Activated naive CD4-positive, alpha-beta T cell treated with anti-CD3 and anti-CD28 coated beads, Interleukin-2, amount 10 ng/mL, durations not matched to agents 7 days and 5 days (primary cell): ENCODE measurements at regions not wholly inside any gene's neighbourhood (a gene's known extent, or its start where the extent isn't known, plus 50 kb on each side); places are given as distances from the start of the nearest gene placed in this dataset.

Experiments used
- CTCF ChIA-PET: fragments of 350-600 bp; sonication (Branson Sonifier 250); formaldehyde crosslinking; loops from one replicate; lab custom pipeline; 2021; ENCODE audit warnings: antibody characterized with exemption; lab: Charles Lee
- DNase-seq: peaks from one replicate; pipeline ENCODE4 v3.0.0-alpha.2; 2020
- H3K27ac Mint-ChIP-seq: one replicate; pipeline ENCODE4 v1.8.0; 2021; ENCODE audit warnings: mild to moderate bottlenecking, moderate library complexity, mixed read lengths
- H3K27me3 Mint-ChIP-seq: one replicate; pipeline ENCODE4 v1.8.0; 2021; ENCODE audit warnings: mild to moderate bottlenecking, mixed read lengths
- H3K36me3 Mint-ChIP-seq: one replicate; pipeline ENCODE4 v1.8.0; 2021; ENCODE audit warnings: mixed read lengths
- H3K4me1 Mint-ChIP-seq: one replicate; pipeline ENCODE4 v1.8.0; 2021; ENCODE audit warnings: mixed read lengths
- H3K4me3 Mint-ChIP-seq: one replicate; pipeline ENCODE4 v1.8.0; 2021; ENCODE audit warnings: mild to moderate bottlenecking, moderate library complexity, mixed read lengths
- H3K9me3 Mint-ChIP-seq: one replicate; pipeline ENCODE4 v1.8.0; 2021; ENCODE audit warnings: mixed read lengths

DNA sequence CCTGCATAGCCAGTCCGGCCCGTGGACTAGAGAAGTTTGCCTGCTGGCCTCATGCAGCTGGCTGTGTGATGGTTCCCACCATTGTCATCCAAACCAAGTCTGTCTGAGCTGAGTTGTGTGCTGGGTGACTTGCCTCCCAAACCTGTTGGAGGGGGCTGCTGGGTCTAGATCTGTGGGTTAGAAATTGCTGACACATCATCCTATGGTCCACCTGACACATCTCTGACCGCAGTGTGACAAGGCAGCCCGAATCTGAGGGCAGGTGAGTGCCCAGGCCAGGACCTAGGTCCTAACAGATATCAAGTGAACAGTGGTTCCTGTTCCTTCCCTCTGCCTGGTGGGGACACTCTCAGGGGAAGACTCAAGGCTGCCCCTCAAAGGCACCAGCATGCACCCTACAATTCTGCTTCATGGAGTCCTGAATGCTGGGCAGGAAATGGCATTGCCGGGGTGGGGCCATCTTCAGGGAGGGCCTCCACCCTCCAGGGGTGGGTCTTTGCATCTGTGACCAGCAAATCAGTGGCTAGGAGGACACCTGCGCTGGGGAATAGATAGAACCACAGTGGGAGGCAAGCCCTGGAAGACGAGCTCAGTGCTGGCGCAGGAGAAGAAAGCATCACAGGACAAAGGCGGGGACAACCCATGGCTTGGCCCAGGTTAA, 117.9 kb upstream of the ID2 start:
- H3K36me3 Mint-ChIP-seq = no peaks in the 10 kb centered on the region
- no peak overlapping the region for H3K4me3 Mint-ChIP-seq
- H3K27me3 Mint-ChIP-seq = peaks cover 33% of the 10 kb centered on the region
- CTCF ChIA-PET = no interaction called here
- H3K4me1 Mint-ChIP-seq = peaks cover 16% of the 10 kb centered on the region
- peaks cover 22% of the 10 kb centered on the region for H3K9me3 Mint-ChIP-seq
- no peak overlapping the region for H3K27ac Mint-ChIP-seq
- peak; percentile 17 for DNase-seq

DNA sequence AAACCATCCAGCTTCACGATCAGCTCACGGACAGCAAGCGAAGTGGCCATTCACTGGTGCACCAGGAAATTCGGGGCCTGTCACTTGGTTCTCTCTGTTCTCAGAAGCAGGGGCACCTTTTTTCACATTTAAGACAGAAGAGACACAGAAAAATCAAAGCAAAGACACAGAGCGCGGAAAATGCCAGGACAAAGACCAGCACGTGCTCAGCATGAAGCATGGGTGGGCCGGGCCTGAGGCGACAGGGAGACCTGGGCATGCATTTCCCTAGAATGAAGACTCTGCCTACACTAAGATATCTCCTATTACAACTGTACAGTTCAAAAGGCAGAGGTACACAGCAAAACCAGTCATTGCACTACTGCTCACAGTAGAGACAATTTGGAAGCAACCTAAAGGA, 117.4 kb upstream of the ID2 start:
- DNase-seq = peak; percentile 3
- H3K27me3 Mint-ChIP-seq = peaks cover 32% of the 10 kb centered on the region
- no peak overlapping the region for H3K27ac Mint-ChIP-seq
- no peak overlapping the region for H3K4me3 Mint-ChIP-seq
- H3K36me3 Mint-ChIP-seq = no peaks in the 10 kb centered on the region
- peaks cover 17% of the 10 kb centered on the region for H3K9me3 Mint-ChIP-seq
- peaks cover 16% of the 10 kb centered on the region for H3K4me1 Mint-ChIP-seq
- CTCF ChIA-PET = no interaction called here

DNA sequence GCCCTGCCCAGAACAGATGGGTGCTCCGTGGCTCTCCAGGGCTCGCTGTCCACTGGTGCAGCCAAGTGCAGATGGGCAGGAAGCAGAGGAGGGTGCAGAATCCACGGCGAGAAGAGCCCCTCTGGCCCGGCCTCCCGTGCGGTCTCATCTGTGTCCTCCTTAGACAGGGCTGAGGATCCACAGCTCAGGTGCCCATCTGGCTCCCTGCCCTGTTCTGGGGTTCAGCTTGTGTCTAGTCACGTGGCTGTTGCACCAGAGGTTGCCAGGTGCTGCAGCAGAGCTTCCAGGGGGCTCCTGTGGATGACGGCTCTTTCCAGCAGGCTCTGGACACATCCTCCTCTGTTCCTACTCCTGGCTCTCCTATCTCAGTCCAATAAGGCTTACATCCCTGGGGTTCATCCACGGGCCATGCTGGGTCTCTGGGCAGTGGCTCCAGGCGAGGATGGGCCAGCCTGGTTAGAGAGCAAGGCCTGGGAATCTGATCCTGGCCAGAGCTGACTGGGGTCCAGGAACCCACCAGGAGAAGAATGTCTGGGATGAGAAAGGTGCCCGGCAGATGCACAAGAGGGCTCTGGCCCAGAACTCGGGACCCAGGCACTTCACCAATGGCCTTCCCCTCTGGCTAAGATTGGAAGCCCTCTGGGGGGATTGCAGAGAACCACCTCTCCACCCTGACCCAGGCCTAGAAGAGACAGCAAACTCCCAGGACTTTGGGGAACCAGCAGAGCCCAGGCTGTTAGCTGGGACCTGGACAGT, 116.3 kb upstream of the ID2 start:
- Mint-ChIP-seq H3K4me1 (peaks cover 16% of the 10 kb centered on the region), H3K9me3 (peaks cover 15% of the 10 kb centered on the region), H3K36me3 (no peaks in the 10 kb centered on the region), H3K27ac (no peak overlapping the region), H3K27me3 (peaks cover 41% of the 10 kb centered on the region), H3K4me3 (no peak overlapping the region)
- no peak for DNase-seq
- CTCF ChIA-PET = no interaction called here

- Mint-ChIP-seq H3K4me1 (peaks cover 16% of the 10 kb centered on the region), H3K9me3 (peaks cover 12% of the 10 kb centered on the region), H3K27me3 (peaks cover 44% of the 10 kb centered on the region), H3K27ac (no peak overlapping the region), H3K36me3 (no peaks in the 10 kb centered on the region), H3K4me3 (no peak overlapping the region)
- CTCF ChIA-PET = no interaction called here
- no peak for DNase-seq
Observed at GRCh38 chr2:8566155-8566670, 115.6 kb upstream of the ID2 start.

DNA sequence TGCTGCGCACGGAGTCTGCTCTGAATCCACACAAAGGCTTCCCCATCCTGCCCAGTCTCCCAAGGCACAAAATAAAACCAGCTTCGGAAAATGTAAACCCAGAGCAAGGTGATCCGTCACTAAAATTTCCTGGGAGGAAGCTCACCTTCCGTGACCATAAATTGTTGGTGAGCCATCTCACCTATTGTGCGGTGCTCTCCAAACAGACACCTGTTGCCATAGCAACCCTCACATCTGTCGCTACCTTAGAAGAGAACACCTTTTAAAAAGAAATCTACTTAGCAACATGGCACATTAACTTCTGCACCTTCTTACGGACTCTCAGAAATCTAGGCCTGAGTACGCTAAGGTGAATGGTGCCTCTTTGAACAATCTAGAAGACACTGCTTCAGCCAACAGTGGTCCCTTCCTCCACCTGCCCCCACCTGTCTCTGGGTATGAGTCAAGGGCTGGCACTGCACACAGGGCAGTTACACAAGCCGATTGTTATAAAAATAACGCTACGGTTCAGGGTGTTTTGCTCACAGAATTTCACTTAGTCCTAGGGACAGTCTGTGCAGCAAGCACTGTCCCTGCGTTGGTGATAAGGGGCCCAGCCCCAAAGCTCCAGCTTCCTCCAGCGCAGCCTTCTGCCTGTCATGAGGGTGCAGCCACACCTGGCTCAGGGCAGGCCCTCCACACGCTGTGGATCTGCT, 114.9 kb upstream of the ID2 start:
- no peak overlapping the region for H3K4me3 Mint-ChIP-seq
- no peak overlapping the region for H3K27ac Mint-ChIP-seq
- peaks cover 10% of the 10 kb centered on the region for H3K9me3 Mint-ChIP-seq
- no peaks in the 10 kb centered on the region for H3K36me3 Mint-ChIP-seq
- CTCF ChIA-PET = no interaction called here
- peaks cover 16% of the 10 kb centered on the region for H3K4me1 Mint-ChIP-seq
- peaks cover 50% of the 10 kb centered on the region for H3K27me3 Mint-ChIP-seq
- no peak for DNase-seq

- Mint-ChIP-seq H3K27ac (no peak overlapping the region), H3K4me3 (no peak overlapping the region), H3K36me3 (no peaks in the 10 kb centered on the region), H3K27me3 (peaks cover 53% of the 10 kb centered on the region), H3K9me3 (peaks cover 3% of the 10 kb centered on the region), H3K4me1 (peaks cover 16% of the 10 kb centered on the region)
- DNase-seq = no peak
- CTCF ChIA-PET = no interaction called here
Observed at GRCh38 chr2:8567469-8568260, 114.2 kb upstream of the ID2 start.

DNA sequence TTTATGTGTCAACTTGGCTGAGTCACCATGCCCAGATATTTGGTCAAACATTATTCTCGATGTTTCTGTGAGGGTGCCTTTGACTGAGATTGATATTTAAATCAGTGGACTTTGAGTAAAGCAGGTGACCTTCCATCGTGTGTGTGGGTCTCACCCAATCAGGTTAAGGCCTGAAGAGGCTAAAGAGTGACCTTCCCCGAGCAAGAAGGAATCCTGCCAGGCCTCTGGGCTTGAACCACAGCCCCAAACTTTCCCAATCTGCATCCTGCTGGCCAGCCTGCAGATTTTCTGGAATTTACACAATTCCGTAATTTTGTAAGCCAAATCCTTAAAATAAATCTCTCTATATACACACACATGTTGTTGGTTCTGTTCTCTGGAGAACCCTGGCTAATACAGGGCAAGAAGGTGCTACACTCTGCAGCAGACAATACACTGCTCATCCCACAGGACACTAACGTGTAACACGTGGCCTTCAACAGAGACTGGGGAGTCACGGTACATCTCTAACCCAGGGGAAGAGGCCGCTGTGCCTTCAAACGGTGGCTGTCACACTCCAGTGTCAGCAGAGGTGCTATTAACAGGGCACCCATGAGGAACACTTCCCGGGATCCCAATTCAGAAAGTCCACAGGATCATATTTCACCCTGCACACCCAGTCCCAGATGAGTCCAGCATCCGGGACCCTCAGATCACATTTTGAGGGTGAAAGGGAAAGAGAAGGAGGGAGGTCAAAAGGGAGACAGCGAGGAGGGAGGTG, 113.1 kb upstream of the ID2 start:
- peaks cover 62% of the 10 kb centered on the region for H3K27me3 Mint-ChIP-seq
- H3K27ac Mint-ChIP-seq = no peak overlapping the region
- peaks cover 11% of the 10 kb centered on the region for H3K4me1 Mint-ChIP-seq
- CTCF ChIA-PET = no interaction called here
- no peak for DNase-seq
- H3K4me3 Mint-ChIP-seq = no peak overlapping the region
- H3K36me3 Mint-ChIP-seq = no peaks in the 10 kb centered on the region
- no peaks in the 10 kb centered on the region for H3K9me3 Mint-ChIP-seq

- CTCF ChIA-PET = no interaction called here
- no peaks in the 10 kb centered on the region for H3K9me3 Mint-ChIP-seq
- peaks cover 7% of the 10 kb centered on the region for H3K4me1 Mint-ChIP-seq
- peaks cover 62% of the 10 kb centered on the region for H3K27me3 Mint-ChIP-seq
- H3K27ac Mint-ChIP-seq = no peak overlapping the region
- no peak overlapping the region for H3K4me3 Mint-ChIP-seq
- H3K36me3 Mint-ChIP-seq = no peaks in the 10 kb centered on the region
- DNase-seq = no peak
Observed at GRCh38 chr2:8569332-8569930, 112.4 kb upstream of the ID2 start.

DNA sequence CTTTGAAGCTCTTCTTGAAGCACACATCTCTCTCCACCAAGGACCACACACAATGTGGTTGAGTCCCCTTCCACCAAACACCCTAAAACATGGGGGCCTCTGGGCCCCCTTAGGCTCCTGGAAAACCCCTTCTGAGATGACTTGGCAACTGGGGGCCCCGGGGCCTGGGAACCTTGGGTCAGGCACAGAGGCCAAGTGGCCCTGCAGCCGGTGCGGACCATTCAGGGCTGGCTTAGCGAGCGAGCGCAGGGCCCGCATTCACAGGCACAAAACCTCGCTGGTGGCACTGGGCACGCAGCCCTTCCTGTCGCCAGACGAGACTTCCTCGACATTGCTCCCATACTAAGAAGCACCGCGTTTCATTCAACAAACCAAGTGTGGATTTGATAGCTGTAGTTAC, 111.2 kb upstream of the ID2 start:
- Mint-ChIP-seq H3K36me3 (no peaks in the 10 kb centered on the region), H3K4me1 (peaks cover 14% of the 10 kb centered on the region), H3K9me3 (no peaks in the 10 kb centered on the region), H3K27ac (no peak overlapping the region), H3K4me3 (no peak overlapping the region), H3K27me3 (peaks cover 68% of the 10 kb centered on the region)
- CTCF ChIA-PET = no interaction called here
- DNase-seq = no peak

- CTCF ChIA-PET = no interaction called here
- DNase-seq = no peak
- Mint-ChIP-seq H3K4me3 (no peak overlapping the region), H3K4me1 (peaks cover 21% of the 10 kb centered on the region), H3K27ac (no peak overlapping the region), H3K9me3 (no peaks in the 10 kb centered on the region), H3K27me3 (peaks cover 65% of the 10 kb centered on the region), H3K36me3 (no peaks in the 10 kb centered on the region)
Observed at GRCh38 chr2:8571301-8571791, 110.5 kb upstream of the ID2 start.

- H3K36me3 Mint-ChIP-seq = no peaks in the 10 kb centered on the region
- peaks cover 71% of the 10 kb centered on the region for H3K27me3 Mint-ChIP-seq
- H3K4me3 Mint-ChIP-seq = no peak overlapping the region
- H3K9me3 Mint-ChIP-seq = no peaks in the 10 kb centered on the region
- peaks cover 27% of the 10 kb centered on the region for H3K4me1 Mint-ChIP-seq
- no peak for DNase-seq
- CTCF ChIA-PET = no interaction called here
- no peak overlapping the region for H3K27ac Mint-ChIP-seq
Observed at GRCh38 chr2:8571792-8572499, 109.9 kb upstream of the ID2 start.

- DNase-seq = no peak
- Mint-ChIP-seq H3K9me3 (no peaks in the 10 kb centered on the region), H3K27me3 (peaks cover 69% of the 10 kb centered on the region), H3K4me3 (no peak overlapping the region), H3K4me1 (peaks cover 31% of the 10 kb centered on the region), H3K36me3 (no peaks in the 10 kb centered on the region), H3K27ac (no peak overlapping the region)
- CTCF ChIA-PET = no interaction called here
Observed at GRCh38 chr2:8572712-8573233, 109.1 kb upstream of the ID2 start.
